Spleen (tissue), 11 donors: ENCODE measurements at regions not wholly inside any gene's neighbourhood (a gene's known extent, or its start where the extent isn't known, plus 50 kb on each side); places are given as distances from the start of the nearest gene placed in this dataset.

Source experiments
- DNase-seq: peaks from one replicate; pipeline ENCODE4 v3.0.0-alpha.2; 2020
- H3K27ac ChIP-seq, 8 donors: fragments of 200-600 bp; sonication (generic) in 7 of 8; 1 replicate in 4 of 8; 2 replicates in 4 of 8; pipeline versions ENCODE4 v1.5.0 to v1.8.0; 2016 to 2021; ENCODE audit warnings: inconsistent platforms in 4 of 8, mild to moderate bottlenecking in 4 of 8, moderate library complexity in 1 of 8
- H3K27me3 ChIP-seq, 7 donors: fragments of 200-600 bp; sonication (generic) in 6 of 7; replicated peaks in 1 of 7; 1 replicate in 4 of 7; 2 replicates in 3 of 7; pipeline versions ENCODE4 v1.5.0 to v1.8.0; 2016 to 2021; ENCODE audit warnings: inconsistent platforms in 3 of 7, mild to moderate bottlenecking in 1 of 7
- H3K36me3 ChIP-seq, 6 donors: fragments of 200-600 bp; sonication (generic) in 5 of 6; 1 replicate in 4 of 6; 2 replicates in 2 of 6; pipeline versions ENCODE4 v1.5.0 to v1.8.0; 2016 to 2021; ENCODE audit warnings: inconsistent platforms in 2 of 6
- H3K4me1 ChIP-seq, 6 donors: fragments of 200-600 bp; sonication (generic) in 5 of 6; 1 replicate in 3 of 6; 2 replicates in 3 of 6; pipeline versions ENCODE4 v1.5.0 to v1.8.0; 2016 to 2021; ENCODE audit warnings: inconsistent platforms in 3 of 6
- H3K4me3 ChIP-seq, 8 donors: fragments of 200-600 bp; sonication (generic) in 7 of 8; 1 replicate in 4 of 8; 2 replicates in 4 of 8; pipeline versions ENCODE4 v1.5.0 to v1.8.0; 2016 to 2021; ENCODE audit warnings: inconsistent platforms in 4 of 8, mild to moderate bottlenecking in 4 of 8, moderate library complexity in 2 of 8
- H3K9me3 ChIP-seq, 8 donors: fragments of 200-600 bp; sonication (generic) in 7 of 8; 1 replicate in 4 of 8; 2 replicates in 4 of 8; pipeline versions ENCODE4 v1.5.0 to v1.8.0; 2016 to 2021; ENCODE audit warnings: inconsistent platforms in 4 of 8
- CTCF ChIP-seq, 11 experiments: fragments of 200-600 bp in 7 of 11; fragments of 450-650 bp in 4 of 11; sonication (generic) in 4 of 11; IDR thresholded peaks in 8 of 11; conservative IDR thresholded peaks in 3 of 11; 1 replicate in 7 of 11; 2 replicates in 4 of 11; pipeline versions ENCODE4 v1.4.0 to v1.8.0; 2016 to 2021; ENCODE audit warnings: antibody characterized with exemption in 11 of 11, inconsistent platforms in 4 of 11, mild to moderate bottlenecking in 1 of 11
- POLR2A ChIP-seq, 3 donors: fragments of 450-650 bp; IDR thresholded peaks; one replicate each; pipeline ENCODE4 v1.5.1; 2017; ENCODE audit warnings: antibody characterized with exemption in 3 of 3, mild to moderate bottlenecking in 1 of 3
- POLR2AphosphoS5 ChIP-seq, 3 donors: sonication (generic); formaldehyde crosslinking; IDR thresholded peaks; one replicate each; pipeline ENCODE4 v1.5.1; 2017; ENCODE audit warnings: antibody characterized with exemption in 3 of 3
- WGBS, 5 donors: extraction: QIAGEN DNeasy Blood & Tissue Kit in 3 of 5; methylation state at CpG; one replicate each; pipeline versions ENCODE4 v1.1.5 to v1.1.7; 2013 to 2018; 5-methylcytosine and 5-hydroxymethylcytosine counted together
- intact Hi-C: fragments of 100-400 bp; cut with DNase I; formaldehyde crosslinking; loops from one replicate; pipeline ENCODE4 v1.15.0; 2023; ENCODE audit warnings: low total_unique reads
- donor health status: healthy with polysubstance abuse.
- donor health status: DM: no; HTN: no; CAD: no; lungs with moderate emphysema.
- donor health status: DM: no; HTN: no; CAD: no.
- donor health status: Bipolar disorder and iron deficiency.
- donor health status: healthy.
- donor health status: DM: no; HTN: no; CAD: no.
- donor health status: DM: yes; HTN: yes; CAD: no.

DNA sequence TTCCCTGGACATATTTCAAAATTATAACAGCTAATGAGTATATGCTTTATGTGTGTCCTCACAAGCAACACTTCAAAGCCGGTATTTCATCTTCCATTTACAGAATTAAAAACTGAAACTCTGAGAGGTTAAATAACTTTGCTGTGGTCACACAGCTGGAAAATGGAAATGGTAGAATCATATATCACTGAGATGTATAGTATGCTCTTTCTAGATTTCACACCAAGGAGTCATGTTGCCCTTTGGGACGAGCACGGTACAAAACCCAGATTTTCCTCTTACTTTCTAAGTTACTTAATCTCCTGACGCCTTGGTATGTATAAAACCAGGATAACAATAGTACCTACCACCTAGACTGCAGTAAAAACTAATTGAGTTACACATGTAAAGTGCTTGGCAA, 152.6 kb upstream of the GRIP1 start:
- Histone ChIP-seq H3K4me3 (no peak overlapping the region), H3K4me1 (no peaks in the 10 kb centered on the region), H3K36me3 (no peaks in the 10 kb centered on the region), H3K9me3 (no peaks in the 10 kb centered on the region), H3K27me3 (no peaks in the 10 kb centered on the region), H3K27ac (no peak overlapping the region)
- intact Hi-C loops, result no loop called here
- 59 to 81% (median 72%) methylated on average over 4 of the region's 4 CpGs for WGBS, 5 donors
- no peak for DNase-seq
- no peak for TF ChIP-seq POLR2AphosphoS5 (IDR thresholded peaks at IDR 0.05)
- no peak for TF ChIP-seq POLR2A (IDR thresholded peaks at IDR 0.05)
- TF ChIP-seq CTCF (IDR thresholded peaks at IDR 0.05 in 8 of 11, conservative IDR thresholded peaks at IDR 0.05 in 3 of 11), result no peak

DNA sequence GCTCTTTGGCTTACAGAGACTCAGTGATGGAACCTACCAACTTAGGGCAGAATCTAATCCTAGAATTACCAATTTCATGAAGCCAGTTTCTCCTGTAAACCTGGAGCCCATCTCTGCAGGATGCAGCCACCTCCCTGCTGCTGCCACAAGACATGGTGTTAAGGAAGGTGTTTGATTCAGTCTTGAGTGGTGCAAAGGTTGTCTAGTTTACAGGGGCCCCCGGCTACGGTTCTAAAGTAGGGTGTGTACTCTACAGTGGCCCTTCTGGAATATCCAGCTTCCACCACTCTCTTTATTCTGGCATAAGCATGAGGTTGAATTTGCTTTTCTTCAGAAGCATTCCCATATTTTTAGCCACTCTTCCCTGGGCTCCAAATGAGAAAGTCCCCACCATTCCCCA, 154.1 kb upstream of the GRIP1 start:
- 85 to 97% (median 94%) methylated on average over 2 of the region's 2 CpGs for WGBS, 5 donors

DNA sequence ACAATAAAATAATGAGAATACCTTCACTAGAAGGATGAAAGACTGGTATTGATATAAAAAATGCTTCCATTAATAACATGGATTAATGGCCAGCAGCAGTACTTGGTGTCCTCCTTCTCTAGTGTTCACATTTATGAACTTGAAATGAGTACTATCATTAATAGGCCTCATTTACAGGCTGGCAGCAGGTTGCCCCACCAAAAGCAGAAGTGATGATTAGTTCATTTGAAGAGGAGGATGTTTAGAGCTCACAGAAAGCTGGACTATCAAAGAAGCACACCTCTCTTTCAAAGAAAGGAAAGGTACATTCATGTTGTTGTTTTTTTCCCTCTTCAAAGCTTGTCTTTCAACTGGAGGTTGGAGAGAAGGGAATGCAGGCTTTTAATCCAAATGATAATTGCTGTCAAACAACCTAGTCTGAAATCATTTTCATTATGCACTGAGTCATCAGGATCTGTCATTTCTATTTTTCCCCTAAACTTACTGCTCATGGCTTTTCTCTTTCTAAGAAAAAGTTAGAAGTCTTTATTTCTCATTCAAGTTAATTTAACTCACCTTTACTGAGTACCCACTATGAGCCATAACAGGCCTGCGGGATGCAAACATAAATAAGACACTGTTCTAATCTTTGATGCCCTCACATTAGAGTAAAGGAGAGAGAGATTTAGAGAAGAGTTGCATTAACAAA, 157.9 kb upstream of the GRIP1 start:
- H3K36me3 ChIP-seq, result no peaks in the 10 kb centered on the region
- H3K9me3 ChIP-seq, result no peaks in the 10 kb centered on the region
- DNase-seq, result no peak
- H3K4me1 ChIP-seq, result no peaks in the 10 kb centered on the region
- H3K27ac ChIP-seq, result no peak overlapping the region
- H3K4me3 ChIP-seq, result no peak overlapping the region
- 2 to 85% (median 51%) methylated on average over 1 of the region's 1 CpG for WGBS, 5 donors
- H3K27me3 ChIP-seq, result no peaks in the 10 kb centered on the region
- TF ChIP-seq POLR2A (IDR thresholded peaks at IDR 0.05) (no peak), CTCF (IDR thresholded peaks at IDR 0.05 in 8 of 11, conservative IDR thresholded peaks at IDR 0.05 in 3 of 11) (no peak), POLR2AphosphoS5 (IDR thresholded peaks at IDR 0.05) (no peak)
- intact Hi-C loops, result no loop called here

More for the DNA sequence above, 154.1 kb upstream of the GRIP1 start:
- no peak for DNase-seq
- no peaks in the 10 kb centered on the region for H3K4me1 ChIP-seq
- no peak overlapping the region for H3K27ac ChIP-seq
- intact Hi-C loops, result no loop called here
- H3K27me3 ChIP-seq, result no peaks in the 10 kb centered on the region
- H3K4me3 ChIP-seq, result no peak overlapping the region
- H3K36me3 ChIP-seq, result no peaks in the 10 kb centered on the region
- H3K9me3 ChIP-seq, result no peaks in the 10 kb centered on the region
- TF ChIP-seq POLR2AphosphoS5 (IDR thresholded peaks at IDR 0.05) (no peak), POLR2A (IDR thresholded peaks at IDR 0.05) (no peak), CTCF (IDR thresholded peaks at IDR 0.05 in 8 of 11, conservative IDR thresholded peaks at IDR 0.05 in 3 of 11) (no peak)

- Histone ChIP-seq H3K4me3 (no peak overlapping the region), H3K27me3 (no peaks in the 10 kb centered on the region), H3K4me1 (no peaks in the 10 kb centered on the region), H3K27ac (no peak overlapping the region), H3K9me3 (no peaks in the 10 kb centered on the region), H3K36me3 (no peaks in the 10 kb centered on the region)
- TF ChIP-seq POLR2A (IDR thresholded peaks at IDR 0.05) (no peak), POLR2AphosphoS5 (IDR thresholded peaks at IDR 0.05) (no peak), CTCF (IDR thresholded peaks at IDR 0.05 in 8 of 11, conservative IDR thresholded peaks at IDR 0.05 in 3 of 11) (no peak)
- intact Hi-C loops, result no loop called here
- no peak for DNase-seq
- WGBS, 5 donors, result 67 to 79% (median 76%) methylated on average over 1 of the region's 1 CpG
Measured at GRCh38 chr12:66837311-66837627, 158.4 kb upstream of the GRIP1 start.
